ENCODE measurements at regions not wholly inside any gene's neighbourhood (a gene's known extent, or its start where the extent isn't known, plus 50 kb on each side); places are given as distances from the start of the nearest gene placed in this dataset.

DNA sequence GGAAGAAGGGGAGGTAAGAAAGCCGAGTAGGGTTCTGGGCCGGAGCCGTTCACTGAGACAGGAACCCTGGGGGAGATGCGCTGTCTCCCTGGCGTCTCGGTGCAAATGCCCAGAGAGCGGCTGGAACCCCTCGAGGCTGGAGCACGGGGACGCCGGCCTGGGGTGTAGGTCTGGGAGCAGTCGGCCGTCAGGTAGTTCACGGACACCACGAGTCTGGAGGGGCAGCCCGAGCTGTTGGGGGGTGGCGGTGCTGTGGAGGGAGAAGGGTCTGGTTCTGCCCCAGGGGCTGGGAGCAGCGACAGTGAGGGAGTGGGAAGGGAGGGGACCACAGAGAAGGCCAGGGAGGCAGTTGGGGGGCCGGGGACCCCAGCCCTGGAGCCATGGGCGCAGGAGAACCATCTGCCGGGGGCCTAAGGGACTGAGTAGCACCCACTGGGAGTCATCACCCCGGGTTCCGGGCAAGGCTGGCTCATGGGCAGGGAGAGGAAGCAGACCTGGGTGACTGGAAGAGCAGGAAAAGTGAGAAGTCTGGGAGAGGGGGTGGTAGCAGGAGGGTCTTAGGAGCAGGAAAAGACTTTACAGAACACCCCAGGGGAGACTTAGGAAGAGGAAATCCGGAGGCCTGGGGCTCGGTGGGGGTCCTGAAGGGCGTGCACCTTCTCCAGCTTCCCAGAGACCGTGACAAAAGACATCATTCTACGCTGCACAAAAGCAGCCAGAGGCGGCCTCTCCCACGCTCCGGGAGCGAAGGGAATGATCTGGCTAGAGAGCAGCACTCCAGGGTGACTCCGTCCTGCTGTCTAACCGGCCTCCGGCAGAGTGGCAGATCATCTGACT is 173.1 kb upstream of the SOX1 start:
- Histone ChIP-seq H3K4me3 (ENCODE audit: low read depth in 2 of 2, low read length in 2 of 2) (no peak overlapping the region), H3K27me3 (ENCODE audit: control insufficient read depth, insufficient read depth, low read length) (no peaks in the 10 kb centered on the region), H3K36me3 (ENCODE audit: control insufficient read depth, insufficient read depth, low read length) (no peaks in the 10 kb centered on the region), H3K9me3 (ENCODE audit: control insufficient read depth, insufficient read depth, low read depth, low read length) (no peaks in the 10 kb centered on the region), H3K27ac (ENCODE audit: low read length) (no peak overlapping the region), H3K4me1 (ENCODE audit: control insufficient read depth, insufficient read depth, low read length) (no peaks in the 10 kb centered on the region)
- no TSS peak for BruUV-seq (replicated peaks)
- ChIA-PET POLR2A (no interaction called here), CTCF (interaction anchor here (0.6 kb wide), 1 partner anchor 649 kb away, joined by 3 read pairs; no protein-coding TSS in a partner anchor)
- no peak for DNase-seq (ENCODE audit: low read depth, low spot score)
- intact Hi-C loops (cut with micrococcal nuclease; ENCODE audit: unreplicated experiment) (no loop called here), in situ Hi-C loops (cut with HindIII; ENCODE audit: low pct_unique_long_range_greater_than_20kb, low sequenced_read_pairs) (no loop called here)
- TF ChIP-seq, protein P1, sequence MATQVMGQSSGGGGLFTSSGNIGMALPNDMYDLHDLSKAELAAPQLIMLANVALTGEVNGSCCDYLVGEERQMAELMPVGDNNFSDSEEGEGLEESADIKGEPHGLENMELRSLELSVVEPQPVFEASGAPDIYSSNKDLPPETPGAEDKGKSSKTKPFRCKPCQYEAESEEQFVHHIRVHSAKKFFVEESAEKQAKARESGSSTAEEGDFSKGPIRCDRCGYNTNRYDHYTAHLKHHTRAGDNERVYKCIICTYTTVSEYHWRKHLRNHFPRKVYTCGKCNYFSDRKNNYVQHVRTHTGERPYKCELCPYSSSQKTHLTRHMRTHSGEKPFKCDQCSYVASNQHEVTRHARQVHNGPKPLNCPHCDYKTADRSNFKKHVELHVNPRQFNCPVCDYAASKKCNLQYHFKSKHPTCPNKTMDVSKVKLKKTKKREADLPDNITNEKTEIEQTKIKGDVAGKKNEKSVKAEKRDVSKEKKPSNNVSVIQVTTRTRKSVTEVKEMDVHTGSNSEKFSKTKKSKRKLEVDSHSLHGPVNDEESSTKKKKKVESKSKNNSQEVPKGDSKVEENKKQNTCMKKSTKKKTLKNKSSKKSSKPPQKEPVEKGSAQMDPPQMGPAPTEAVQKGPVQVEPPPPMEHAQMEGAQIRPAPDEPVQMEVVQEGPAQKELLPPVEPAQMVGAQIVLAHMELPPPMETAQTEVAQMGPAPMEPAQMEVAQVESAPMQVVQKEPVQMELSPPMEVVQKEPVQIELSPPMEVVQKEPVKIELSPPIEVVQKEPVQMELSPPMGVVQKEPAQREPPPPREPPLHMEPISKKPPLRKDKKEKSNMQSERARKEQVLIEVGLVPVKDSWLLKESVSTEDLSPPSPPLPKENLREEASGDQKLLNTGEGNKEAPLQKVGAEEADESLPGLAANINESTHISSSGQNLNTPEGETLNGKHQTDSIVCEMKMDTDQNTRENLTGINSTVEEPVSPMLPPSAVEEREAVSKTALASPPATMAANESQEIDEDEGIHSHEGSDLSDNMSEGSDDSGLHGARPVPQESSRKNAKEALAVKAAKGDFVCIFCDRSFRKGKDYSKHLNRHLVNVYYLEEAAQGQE (IDR thresholded peaks at IDR 0.05; ENCODE audit: insufficient read depth in 1 of 2, low read depth in 2 of 2, low read length in 1 of 2), result no peak
- TF ChIP-seq SIN3A (IDR thresholded peaks at IDR 0.05; ENCODE audit: borderline replicate concordance, insufficient read depth, low read depth, low read length) (no peak), TCF7L2 (IDR thresholded peaks at IDR 0.05; ENCODE audit: low read depth, low read length) (no peak), POLR2AphosphoS5 (IDR thresholded peaks at IDR 0.05; ENCODE audit: low read depth, low read length) (no peak)
- TF ChIP-seq, protein P2, sequence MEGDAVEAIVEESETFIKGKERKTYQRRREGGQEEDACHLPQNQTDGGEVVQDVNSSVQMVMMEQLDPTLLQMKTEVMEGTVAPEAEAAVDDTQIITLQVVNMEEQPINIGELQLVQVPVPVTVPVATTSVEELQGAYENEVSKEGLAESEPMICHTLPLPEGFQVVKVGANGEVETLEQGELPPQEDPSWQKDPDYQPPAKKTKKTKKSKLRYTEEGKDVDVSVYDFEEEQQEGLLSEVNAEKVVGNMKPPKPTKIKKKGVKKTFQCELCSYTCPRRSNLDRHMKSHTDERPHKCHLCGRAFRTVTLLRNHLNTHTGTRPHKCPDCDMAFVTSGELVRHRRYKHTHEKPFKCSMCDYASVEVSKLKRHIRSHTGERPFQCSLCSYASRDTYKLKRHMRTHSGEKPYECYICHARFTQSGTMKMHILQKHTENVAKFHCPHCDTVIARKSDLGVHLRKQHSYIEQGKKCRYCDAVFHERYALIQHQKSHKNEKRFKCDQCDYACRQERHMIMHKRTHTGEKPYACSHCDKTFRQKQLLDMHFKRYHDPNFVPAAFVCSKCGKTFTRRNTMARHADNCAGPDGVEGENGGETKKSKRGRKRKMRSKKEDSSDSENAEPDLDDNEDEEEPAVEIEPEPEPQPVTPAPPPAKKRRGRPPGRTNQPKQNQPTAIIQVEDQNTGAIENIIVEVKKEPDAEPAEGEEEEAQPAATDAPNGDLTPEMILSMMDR (IDR thresholded peaks at IDR 0.05), result no peak
- no peak for ATAC-seq

DNA sequence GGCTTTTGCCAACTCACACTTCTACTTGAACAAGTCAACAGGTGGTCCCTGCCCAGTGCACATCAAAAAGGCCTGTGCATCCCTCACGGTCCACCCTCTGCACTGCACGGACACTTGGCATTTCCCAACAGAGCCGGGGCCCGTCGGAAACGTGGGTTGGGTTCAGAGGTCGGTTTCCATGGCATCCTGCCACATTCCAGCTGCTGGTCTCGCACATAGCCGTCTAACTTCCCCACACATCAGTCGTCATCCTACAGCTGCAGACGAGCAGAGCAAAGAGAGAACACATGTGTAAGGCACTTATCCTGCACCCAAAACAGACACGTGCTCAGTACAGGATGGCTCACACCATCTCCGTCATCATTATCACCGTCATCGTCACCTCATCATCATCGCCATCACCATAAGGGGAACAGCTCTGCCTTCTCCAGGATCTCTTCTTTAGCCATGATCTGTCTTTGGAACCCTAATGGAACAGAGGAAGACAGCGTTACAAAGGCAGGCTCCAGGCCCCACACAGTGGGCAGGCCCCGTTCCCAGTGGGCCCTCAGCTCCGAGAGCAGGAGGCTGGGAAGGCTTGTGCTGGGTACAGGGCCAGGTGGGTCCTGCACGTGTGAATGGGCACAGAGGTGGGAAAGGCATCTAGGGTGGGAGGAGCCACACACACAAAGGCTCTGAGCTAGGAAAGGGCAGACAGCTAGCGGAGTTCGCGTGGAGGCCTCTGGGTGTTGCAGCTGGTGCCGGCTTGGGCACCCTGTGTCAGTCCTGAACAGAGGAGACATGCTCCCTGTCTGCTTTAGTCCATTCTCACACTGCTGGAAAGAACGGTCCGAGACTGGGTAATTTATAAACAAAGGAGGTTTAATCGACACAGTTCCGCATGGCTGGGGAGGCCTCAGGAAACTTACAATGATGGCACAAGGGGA is 170.8 kb upstream of the SOX1 start:
- Histone ChIP-seq H3K9me3 (ENCODE audit: control insufficient read depth, insufficient read depth, low read depth, low read length) (no peaks in the 10 kb centered on the region), H3K4me3 (ENCODE audit: low read depth in 2 of 2, low read length in 2 of 2) (no peak overlapping the region), H3K27ac (ENCODE audit: low read length) (no peak overlapping the region), H3K36me3 (ENCODE audit: control insufficient read depth, insufficient read depth, low read length) (no peaks in the 10 kb centered on the region), H3K4me1 (ENCODE audit: control insufficient read depth, insufficient read depth, low read length) (no peaks in the 10 kb centered on the region), H3K27me3 (ENCODE audit: control insufficient read depth, insufficient read depth, low read length) (no peaks in the 10 kb centered on the region)
- no peak for ATAC-seq
- TF ChIP-seq POLR2AphosphoS5 (IDR thresholded peaks at IDR 0.05; ENCODE audit: low read depth, low read length) (no peak), SIN3A (IDR thresholded peaks at IDR 0.05; ENCODE audit: borderline replicate concordance, insufficient read depth, low read depth, low read length) (no peak), TCF7L2 (IDR thresholded peaks at IDR 0.05; ENCODE audit: low read depth, low read length) (no peak)
- TF ChIP-seq, protein P2 (IDR thresholded peaks at IDR 0.05), result no peak
- TF ChIP-seq, protein P1 (IDR thresholded peaks at IDR 0.05; ENCODE audit: insufficient read depth in 1 of 2, low read depth in 2 of 2, low read length in 1 of 2), result no peak
- DNase-seq (ENCODE audit: low read depth, low spot score), result no peak
- BruUV-seq (replicated peaks), result no TSS peak
- intact Hi-C loops (cut with micrococcal nuclease; ENCODE audit: unreplicated experiment), result no loop called here
- ChIA-PET CTCF (no interaction called here), POLR2A (no interaction called here)
- in situ Hi-C loops (cut with HindIII; ENCODE audit: low pct_unique_long_range_greater_than_20kb, low sequenced_read_pairs), result no loop called here
